Transverse colon (tissue), 4 donors: ENCODE measurements at regions not wholly inside any gene's neighbourhood (a gene's known extent, or its start where the extent isn't known, plus 50 kb on each side); places are given as distances from the start of the nearest gene placed in this dataset.

ENCODE experiments used
- DNase-seq: peaks from one replicate; pipeline ENCODE4 v3.0.0-alpha.2; 2019
- H3K27ac ChIP-seq, 4 donors: fragments of 200-600 bp; sonication (generic); 2 replicates each; pipeline ENCODE4 v1.5.1; 2016 to 2018; ENCODE audit warnings: inconsistent platforms in 4 of 4
- H3K27me3 ChIP-seq: fragments of 200-600 bp; sonication (generic); 2 replicates; pipeline ENCODE4 v1.5.1; 2017; ENCODE audit warnings: inconsistent platforms
- H3K36me3 ChIP-seq, 4 donors: fragments of 200-600 bp; sonication (generic); 2 replicates each; pipeline ENCODE4 v1.5.1; 2017 to 2019; ENCODE audit warnings: inconsistent platforms in 4 of 4
- H3K4me1 ChIP-seq, 4 donors: fragments of 200-600 bp; sonication (generic); 2 replicates each; pipeline ENCODE4 v1.5.1; 2017 to 2020; ENCODE audit warnings: inconsistent platforms in 4 of 4
- H3K4me3 ChIP-seq, 4 donors: fragments of 200-600 bp; sonication (generic); 1 replicate in 1 of 4; 2 replicates in 3 of 4; pipeline versions ENCODE4 v1.5.1 to v1.6.1; 2017 to 2019; ENCODE audit warnings: inconsistent platforms in 4 of 4
- H3K9me3 ChIP-seq, 2 donors: fragments of 200-600 bp; sonication (generic); 2 replicates each; pipeline ENCODE4 v1.5.1; 2017 to 2019; ENCODE audit warnings: inconsistent platforms in 2 of 2
- EP300 ChIP-seq: sonication (generic); formaldehyde crosslinking; IDR thresholded peaks from one replicate; pipeline ENCODE4 v1.6.1; 2017; ENCODE audit warnings: antibody characterized with exemption, low read depth
- POLR2A ChIP-seq: fragments of 450-650 bp; IDR thresholded peaks from one replicate; pipeline ENCODE4 v1.6.1; 2016; ENCODE audit warnings: antibody characterized with exemption, mild to moderate bottlenecking, moderate library complexity
- POLR2AphosphoS5 ChIP-seq, 3 donors: sonication (generic); formaldehyde crosslinking; IDR thresholded peaks; one replicate each; pipeline ENCODE4 v1.6.1; 2016; ENCODE audit warnings: antibody characterized with exemption in 3 of 3
- WGBS, 2 donors: methylation state at CpG; one replicate each; pipeline ENCODE4 v1.1.5; 2018; ENCODE audit warnings: low coverage in 1 of 2; 5-methylcytosine and 5-hydroxymethylcytosine counted together
- in situ Hi-C, 4 donors: fragments of 200-750 bp; cut with MboI; loops; one replicate each; pipeline versions ENCODE4 v1.15.0 to v1.15.1; 2017; ENCODE audit warnings: low sequenced_read_pairs in 3 of 4, low pct_ligation_motif_present in 1 of 4, low pct_unique_long_range_greater_than_20kb in 1 of 4
- intact Hi-C: fragments of 100-400 bp; cut with DNase I; formaldehyde crosslinking; loops from one replicate; pipeline ENCODE4 v1.15.1; 2023; ENCODE audit warnings: low total_unique reads
- TF ChIP-seq, protein P1 (sequence below), 5 experiments: fragments of 200-600 bp in 3 of 5; fragments of 450-650 bp in 2 of 5; sonication (generic) in 3 of 5; IDR thresholded peaks; 1 replicate in 2 of 5; 2 replicates in 3 of 5; pipeline ENCODE4 v1.5.1; 2016 to 2017; ENCODE audit warnings: antibody characterized with exemption in 5 of 5, inconsistent platforms in 3 of 5, mild to moderate bottlenecking in 2 of 5, moderate library complexity in 1 of 5

DNA sequence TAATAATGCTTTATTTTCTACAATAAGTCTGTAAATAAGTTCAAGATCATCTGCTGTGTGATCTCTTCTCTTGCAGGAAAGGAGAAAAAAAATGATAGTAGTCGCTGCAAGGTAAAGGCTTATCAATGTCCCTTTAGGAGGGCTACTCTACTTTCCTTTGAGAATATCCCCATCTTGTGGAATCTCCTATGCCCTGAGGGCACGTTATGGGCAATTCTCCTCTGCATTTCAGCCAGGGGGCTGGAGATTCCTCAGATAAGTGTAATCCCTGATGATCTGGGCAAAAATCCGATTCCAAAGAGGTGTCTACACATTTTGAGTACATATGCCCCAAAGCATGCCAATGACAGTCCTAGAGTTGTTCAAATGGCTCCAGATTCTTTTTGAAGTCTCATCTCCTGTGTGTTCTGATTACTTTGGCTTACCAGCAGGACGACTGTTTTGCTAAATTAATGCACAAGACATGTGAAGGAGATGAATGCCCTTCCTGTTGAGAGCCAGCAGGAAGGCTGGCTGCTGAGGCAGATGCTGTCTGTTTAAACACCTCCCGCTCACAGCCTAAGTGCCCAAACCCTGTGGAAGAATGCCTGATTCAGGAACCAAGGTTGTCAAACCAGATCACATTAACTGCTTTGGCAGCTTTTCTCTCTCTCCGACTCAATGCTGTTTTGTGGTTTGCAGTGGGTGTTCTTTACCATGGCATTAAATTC, 171.2 kb upstream of the COL1A2 start:
- TF ChIP-seq POLR2A = no peak
- no peak for TF ChIP-seq EP300
- TF ChIP-seq POLR2AphosphoS5 (IDR thresholded peaks at IDR 0.05) = no peak
- TF ChIP-seq, protein P1, sequence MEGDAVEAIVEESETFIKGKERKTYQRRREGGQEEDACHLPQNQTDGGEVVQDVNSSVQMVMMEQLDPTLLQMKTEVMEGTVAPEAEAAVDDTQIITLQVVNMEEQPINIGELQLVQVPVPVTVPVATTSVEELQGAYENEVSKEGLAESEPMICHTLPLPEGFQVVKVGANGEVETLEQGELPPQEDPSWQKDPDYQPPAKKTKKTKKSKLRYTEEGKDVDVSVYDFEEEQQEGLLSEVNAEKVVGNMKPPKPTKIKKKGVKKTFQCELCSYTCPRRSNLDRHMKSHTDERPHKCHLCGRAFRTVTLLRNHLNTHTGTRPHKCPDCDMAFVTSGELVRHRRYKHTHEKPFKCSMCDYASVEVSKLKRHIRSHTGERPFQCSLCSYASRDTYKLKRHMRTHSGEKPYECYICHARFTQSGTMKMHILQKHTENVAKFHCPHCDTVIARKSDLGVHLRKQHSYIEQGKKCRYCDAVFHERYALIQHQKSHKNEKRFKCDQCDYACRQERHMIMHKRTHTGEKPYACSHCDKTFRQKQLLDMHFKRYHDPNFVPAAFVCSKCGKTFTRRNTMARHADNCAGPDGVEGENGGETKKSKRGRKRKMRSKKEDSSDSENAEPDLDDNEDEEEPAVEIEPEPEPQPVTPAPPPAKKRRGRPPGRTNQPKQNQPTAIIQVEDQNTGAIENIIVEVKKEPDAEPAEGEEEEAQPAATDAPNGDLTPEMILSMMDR (IDR thresholded peaks at IDR 0.05) = no peak
- H3K9me3 ChIP-seq = no peaks in the 10 kb centered on the region
- DNase-seq = no peak
- intact Hi-C loops (no loop called here), in situ Hi-C loops (no loop called here)
- H3K4me1 ChIP-seq = no peaks in the 10 kb centered on the region
- H3K27me3 ChIP-seq = no peaks in the 10 kb centered on the region
- H3K27ac ChIP-seq = no peak overlapping the region
- 25 to 26% methylated on average over 2 to 6 of the region's 6 CpGs for WGBS, 2 donors
- no peaks in the 10 kb centered on the region for H3K36me3 ChIP-seq
- H3K4me3 ChIP-seq = no peak overlapping the region

DNA sequence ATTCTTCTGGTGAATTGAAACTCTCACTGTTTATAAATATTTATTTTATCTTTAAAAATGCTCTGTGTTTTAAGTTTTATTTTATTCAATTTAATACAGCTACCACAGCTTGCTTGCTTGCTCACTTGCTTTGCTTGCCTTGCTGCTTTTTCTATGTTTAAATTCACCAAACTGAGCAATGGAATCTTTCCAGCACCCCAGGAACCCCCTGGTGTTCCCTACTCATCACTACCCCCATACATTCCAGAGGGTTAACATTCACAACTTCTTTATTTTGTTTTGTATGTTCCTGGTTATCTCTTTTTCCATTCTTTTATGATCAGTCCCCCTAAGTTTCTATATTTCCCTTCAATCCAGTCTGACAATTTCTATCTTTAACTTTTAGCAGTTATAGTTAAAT, 166.5 kb upstream of the COL1A2 start:
- in situ Hi-C loops = no loop called here

DNA sequence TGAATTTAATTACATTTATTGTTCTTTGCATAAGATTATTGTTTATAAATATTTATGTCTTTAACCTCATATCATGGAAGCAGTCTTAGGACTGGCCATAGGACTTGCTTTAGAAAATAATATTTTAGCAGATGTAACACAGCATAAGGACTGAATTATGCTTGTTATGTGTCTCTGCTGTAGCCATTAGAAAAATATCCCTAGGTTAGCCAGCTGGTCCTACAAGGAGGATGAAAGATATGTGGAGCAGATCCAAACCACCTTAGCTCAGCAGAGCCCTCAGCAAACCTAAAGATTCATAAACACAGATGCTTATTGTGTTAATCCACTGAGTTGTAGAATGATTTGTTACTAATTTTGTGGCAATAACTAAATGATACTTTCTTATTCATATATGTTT, 166.0 kb upstream of the COL1A2 start:
- TF ChIP-seq POLR2A = no peak
- TF ChIP-seq, protein P1 (IDR thresholded peaks at IDR 0.05) = no peak
- no peak for TF ChIP-seq EP300
- no peak for TF ChIP-seq POLR2AphosphoS5 (IDR thresholded peaks at IDR 0.05)
- no peaks in the 10 kb centered on the region for H3K4me1 ChIP-seq
- H3K4me3 ChIP-seq = no peak overlapping the region
- H3K36me3 ChIP-seq = no peaks in the 10 kb centered on the region
- no peak for DNase-seq
- H3K27me3 ChIP-seq = no peaks in the 10 kb centered on the region
- H3K9me3 ChIP-seq = no peaks in the 10 kb centered on the region
- in situ Hi-C loops = no loop called here
- H3K27ac ChIP-seq = no peak overlapping the region
- intact Hi-C loops = no loop called here

More for the DNA sequence above, 166.5 kb upstream of the COL1A2 start:
- DNase-seq = no peak
- H3K4me1 ChIP-seq = no peaks in the 10 kb centered on the region
- no peaks in the 10 kb centered on the region for H3K36me3 ChIP-seq
- no peak overlapping the region for H3K27ac ChIP-seq
- H3K27me3 ChIP-seq = no peaks in the 10 kb centered on the region
- intact Hi-C loops = no loop called here
- TF ChIP-seq, protein P1 (IDR thresholded peaks at IDR 0.05) = no peak
- TF ChIP-seq POLR2A (no peak), POLR2AphosphoS5 (IDR thresholded peaks at IDR 0.05) (no peak), EP300 (no peak)
- H3K4me3 ChIP-seq = no peak overlapping the region
- H3K9me3 ChIP-seq = no peaks in the 10 kb centered on the region

DNA sequence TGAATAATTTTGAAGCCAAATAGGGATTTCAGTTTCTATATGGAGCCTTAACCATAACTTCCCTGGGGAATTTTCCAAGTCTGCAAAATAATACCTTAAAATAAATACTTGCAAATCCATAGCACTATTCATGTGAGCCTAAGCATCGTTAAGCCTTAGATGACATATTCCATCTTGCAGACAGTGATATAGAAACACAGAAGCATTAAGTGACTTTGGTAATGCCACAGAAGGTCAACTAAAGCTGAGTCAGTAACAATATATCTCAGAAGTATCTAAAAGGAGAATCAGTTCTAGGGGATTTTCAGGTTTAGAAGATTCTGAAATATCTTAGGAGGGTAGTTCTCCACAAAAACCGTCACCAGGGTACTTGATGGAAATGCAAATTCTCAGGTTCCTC, 163.4 kb upstream of the COL1A2 start:
- no peak overlapping the region for H3K27ac ChIP-seq
- TF ChIP-seq, protein P1 (IDR thresholded peaks at IDR 0.05) = no peak
- TF ChIP-seq EP300 (no peak), POLR2A (no peak), POLR2AphosphoS5 (IDR thresholded peaks at IDR 0.05) (no peak)
- in situ Hi-C loops = no loop called here
- H3K4me1 ChIP-seq = no peaks in the 10 kb centered on the region
- no peaks in the 10 kb centered on the region for H3K9me3 ChIP-seq
- DNase-seq = no peak
- H3K27me3 ChIP-seq = no peaks in the 10 kb centered on the region
- no peaks in the 10 kb centered on the region for H3K36me3 ChIP-seq
- intact Hi-C loops = no loop called here
- H3K4me3 ChIP-seq = no peak overlapping the region
- WGBS, 2 donors = 53 to 66% methylated on average over 2 of the region's 2 CpGs
